K562 (cell line): ENCODE measurements at regions not wholly inside any gene's neighbourhood (a gene's known extent, or its start where the extent isn't known, plus 50 kb on each side); places are given as distances from the start of the nearest gene placed in this dataset.

Experiments used
- ATAC-seq: fragments of 200-7000 bp; cut with Tn5 transposase; 3 replicates; pipeline ENCODE4 v1.9.1; 2020; ENCODE audit warnings: moderate library complexity
- BruUV-seq: library from RNA; stranded (reverse); fragments of 400-500 nt; replicated peaks from 2 replicates; lab custom pipeline; 2021; lab: Mats Ljungman, UMichigan
- CTCF ChIA-PET: fragments of 300-600 bp; formaldehyde crosslinking; extraction: SDS; loops from one replicate; lab custom pipeline; 2021; ENCODE audit warnings: low intra/inter-chr PET ratio; lab: Yijun Ruan, JAX
- POLR2A ChIA-PET: fragments of 300-600, 350-650 bp; sonication (Branson Sonifier 250); formaldehyde crosslinking; extraction: SDS; loops from one replicate; lab custom pipeline; 2021; ENCODE audit warnings: antibody characterized with exemption, inconsistent platforms; lab: Yijun Ruan, JAX
- DNase-seq, 4 experiments: peaks; one replicate each; pipeline versions ENCODE4 v3.0.0 to v3.0.0-alpha.2; 2011 to 2018; ENCODE audit warnings: low spot score in 3 of 4, mixed read lengths in 3 of 4; ENCODE audit errors: extremely low read depth in 1 of 4
- FAIRE-seq: peaks from 2 replicates; lab custom pipeline; 2011; peaks lifted over from hg19 to GRCh38; lab: Jason Lieb, UNC
- H2AFZ ChIP-seq: 2 replicates; pipeline ENCODE4 v1.6.0; 2011; ENCODE audit warnings: low read depth, low read length, control low read depth, inconsistent platforms
- H3K27ac ChIP-seq: fragments of 200-600 bp; 3 replicates; pipeline ENCODE4 v1.8.0; 2011; ENCODE audit warnings: low read depth, mild to moderate bottlenecking, control low read depth, inconsistent platforms, low read length, moderate library complexity, mixed read lengths; ENCODE audit errors: extremely low read depth
- H3K27me3 ChIP-seq, 2 experiments: fragments of 300-600 bp in 1 of 2; 2 replicates in 1 of 2; 3 replicates in 1 of 2; pipeline versions ENCODE4 v1.6.0 to v1.8.0; 2011; ENCODE audit warnings: inconsistent platforms in 2 of 2, low read length in 2 of 2, mild to moderate bottlenecking in 1 of 2, mixed read lengths in 1 of 2, moderate library complexity in 1 of 2; ENCODE audit not compliant: control insufficient read depth in 2 of 2, insufficient read depth in 2 of 2
- H3K36me3 ChIP-seq: fragments of 300-600 bp; 3 replicates; pipeline ENCODE4 v1.8.0; 2011; ENCODE audit warnings: mild to moderate bottlenecking, low read length, inconsistent platforms; ENCODE audit not compliant: control insufficient read depth, insufficient read depth
- H3K4me1 ChIP-seq, 2 experiments: fragments of 200-600 bp in 1 of 2; replicated peaks in 1 of 2; 2 replicates in 1 of 2; 3 replicates in 1 of 2; pipeline versions ENCODE4 v1.5.1 to v1.8.0; 2011; ENCODE audit warnings: inconsistent platforms in 2 of 2, low read length in 2 of 2, mild to moderate bottlenecking in 1 of 2, mixed read lengths in 1 of 2, moderate library complexity in 1 of 2; ENCODE audit not compliant: control insufficient read depth in 2 of 2, insufficient read depth in 2 of 2
- H3K4me2 ChIP-seq: 2 replicates; pipeline ENCODE4 v1.6.1; 2011; ENCODE audit warnings: low read length, control low read depth, inconsistent platforms, mixed read lengths; ENCODE audit not compliant: insufficient read depth
- H3K4me3 ChIP-seq: fragments of 200-600 bp; sonication (generic), shearing (Covaris generic); 2 replicates; pipeline ENCODE4 v1.5.1; 2016; ENCODE audit warnings: control low read depth, inconsistent platforms
- H3K79me2 ChIP-seq: fragments of 200-600 bp; 3 replicates; pipeline ENCODE4 v1.8.0; 2011; ENCODE audit warnings: low read length, inconsistent platforms; ENCODE audit not compliant: control insufficient read depth, insufficient read depth
- H3K9ac ChIP-seq, 2 experiments: 2 replicates each; pipeline versions ENCODE4 v1.6.0 to v1.6.1; 2011; ENCODE audit warnings: low read depth in 2 of 2, low read length in 2 of 2, control low read depth in 1 of 2, inconsistent platforms in 1 of 2, mild to moderate bottlenecking in 1 of 2, mixed read lengths in 1 of 2; ENCODE audit not compliant: insufficient read depth in 1 of 2
- H3K9me1 ChIP-seq: one replicate; pipeline ENCODE4 v1.6.0; 2011; ENCODE audit warnings: inconsistent platforms, mild to moderate bottlenecking, low read length, moderate library complexity; ENCODE audit not compliant: control insufficient read depth, insufficient read depth
- H3K9me3 ChIP-seq: replicated peaks from 2 replicates; pipeline ENCODE4 v1.5.1; 2011; ENCODE audit warnings: low read depth, low read length, inconsistent platforms; ENCODE audit not compliant: control insufficient read depth, insufficient read depth
- H4K20me1 ChIP-seq: replicated peaks from 2 replicates; pipeline ENCODE4 v1.6.1; 2011; ENCODE audit warnings: low read length, inconsistent platforms, mixed read lengths; ENCODE audit not compliant: control insufficient read depth, insufficient read depth
- CREM ChIP-seq: IDR thresholded peaks from 2 replicates; pipeline ENCODE4 v1.6.1; 2014; ENCODE audit warnings: antibody characterized with exemption, low read depth
- XRCC5 ChIP-seq: fragments of 200-400 bp; formaldehyde crosslinking; IDR thresholded peaks from 2 replicates; pipeline ENCODE4 v1.6.1; 2017; ENCODE audit warnings: low read depth, mild to moderate bottlenecking, low read length
- ZKSCAN8 ChIP-seq: fragments of 200-800 bp; sonication (Bioruptor generic); IDR thresholded peaks from 2 replicates; pipeline ENCODE4 v1.6.1; 2016; ENCODE audit warnings: missing genetic modification characterization, missing compliant biosample characterization
- WGBS: fragments of 100-300 bp; shearing (Covaris generic); methylation state at CpG from one replicate; pipeline ENCODE4 v1.1.6; 2016; ENCODE audit warnings: low coverage, mixed read lengths; ENCODE audit not compliant: insufficient coverage; ENCODE audit errors: missing lambda C conversion rate; 5-methylcytosine and 5-hydroxymethylcytosine counted together
- in situ Hi-C: fragments of 300-500 bp; cut with MboI; formaldehyde crosslinking; loops from 4 replicates; pipeline ENCODE4 v1.15.0; 2018; ENCODE audit warnings: inconsistent platforms, mixed read lengths
- intact Hi-C: fragments of 100-400 bp; cut with micrococcal nuclease; formaldehyde crosslinking; loops from 2 replicates; pipeline ENCODE4 v1.14.2; 2022
- TF ChIP-seq, protein P1 (sequence below): sonication (generic); formaldehyde crosslinking; IDR thresholded peaks from 2 replicates; pipeline ENCODE4 v1.8.0; 2022; ENCODE audit warnings: mild to moderate bottlenecking, missing genetic modification reagents, borderline replicate concordance
- TF ChIP-seq, protein P2 (sequence below): IDR thresholded peaks from 3 replicates; pipeline ENCODE4 v1.6.1; 2011; ENCODE audit warnings: borderline replicate concordance, mild to moderate bottlenecking; ENCODE audit not compliant: insufficient read length, insufficient read depth
- TF ChIP-seq, protein P3 (sequence below), 2 experiments: fragments of 200-800 bp in 1 of 2; sonication (Bioruptor generic) in 1 of 2; sonication (generic) in 1 of 2; formaldehyde crosslinking in 1 of 2; IDR thresholded peaks in 1 of 2; conservative IDR thresholded peaks in 1 of 2; 2 replicates each; pipeline versions ENCODE4 v1.5.0 to v1.6.1; 2016 to 2020; ENCODE audit warnings: missing compliant biosample characterization in 1 of 2, missing genetic modification characterization in 1 of 2, missing genetic modification reagents in 1 of 2
- TF ChIP-seq, protein P4 (sequence below): fragments of 450-650 bp; IDR thresholded peaks from 2 replicates; pipeline ENCODE4 v1.6.1; 2018; ENCODE audit not compliant: partially characterized antibody
- TF ChIP-seq, protein P5 (sequence below): fragments of 250-450 bp; sonication (Bioruptor Pico); IDR thresholded peaks from 2 replicates; pipeline ENCODE4 v1.8.0; 2021; ENCODE audit warnings: mild to moderate bottlenecking, moderate library complexity

DNA sequence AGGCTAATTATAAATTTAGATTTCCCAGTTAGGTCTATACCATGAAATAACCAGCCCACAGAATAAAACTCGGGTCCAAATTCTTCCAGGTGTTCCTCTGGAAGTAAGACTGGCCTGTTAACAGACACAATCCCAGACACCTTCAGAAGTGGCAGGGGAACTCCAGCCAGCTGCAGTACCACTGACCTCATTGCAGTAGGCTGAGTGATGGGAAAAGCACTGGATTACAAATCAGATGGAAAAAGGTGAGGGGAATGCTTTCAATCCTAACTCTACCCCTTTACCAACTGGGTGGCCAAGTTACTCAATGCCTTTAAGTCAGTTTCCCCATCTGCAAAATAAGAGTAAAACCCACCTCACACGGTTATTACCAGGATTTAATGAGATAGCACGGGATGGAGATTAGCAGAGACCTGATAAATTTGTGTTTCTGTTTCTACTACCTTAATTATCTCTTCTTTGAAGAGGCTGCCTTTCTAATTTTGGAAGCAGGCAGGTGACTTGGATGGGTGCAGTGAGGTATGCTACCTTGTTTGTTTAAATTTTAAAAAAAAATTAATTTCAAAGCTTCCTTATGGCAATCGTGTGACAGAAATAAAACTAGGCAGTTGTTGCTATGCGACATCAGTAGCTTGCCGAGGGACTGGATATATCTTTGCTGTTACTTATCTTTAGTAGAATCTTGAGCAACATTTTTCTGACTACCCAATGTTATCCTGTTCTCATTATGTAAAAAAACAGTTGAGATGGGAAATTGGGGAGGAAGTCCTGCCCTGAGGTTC is 167.3 kb upstream of the GRIN2B start (continued):
- TF ChIP-seq, protein P1, sequence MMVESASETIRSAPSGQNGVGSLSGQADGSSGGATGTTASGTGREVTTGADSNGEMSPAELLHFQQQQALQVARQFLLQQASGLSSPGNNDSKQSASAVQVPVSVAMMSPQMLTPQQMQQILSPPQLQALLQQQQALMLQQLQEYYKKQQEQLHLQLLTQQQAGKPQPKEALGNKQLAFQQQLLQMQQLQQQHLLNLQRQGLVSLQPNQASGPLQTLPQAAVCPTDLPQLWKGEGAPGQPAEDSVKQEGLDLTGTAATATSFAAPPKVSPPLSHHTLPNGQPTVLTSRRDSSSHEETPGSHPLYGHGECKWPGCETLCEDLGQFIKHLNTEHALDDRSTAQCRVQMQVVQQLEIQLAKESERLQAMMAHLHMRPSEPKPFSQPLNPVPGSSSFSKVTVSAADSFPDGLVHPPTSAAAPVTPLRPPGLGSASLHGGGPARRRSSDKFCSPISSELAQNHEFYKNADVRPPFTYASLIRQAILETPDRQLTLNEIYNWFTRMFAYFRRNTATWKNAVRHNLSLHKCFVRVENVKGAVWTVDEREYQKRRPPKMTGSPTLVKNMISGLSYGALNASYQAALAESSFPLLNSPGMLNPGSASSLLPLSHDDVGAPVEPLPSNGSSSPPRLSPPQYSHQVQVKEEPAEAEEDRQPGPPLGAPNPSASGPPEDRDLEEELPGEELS (CRISPR knock-in tag): no peak
- TF ChIP-seq, protein P2, sequence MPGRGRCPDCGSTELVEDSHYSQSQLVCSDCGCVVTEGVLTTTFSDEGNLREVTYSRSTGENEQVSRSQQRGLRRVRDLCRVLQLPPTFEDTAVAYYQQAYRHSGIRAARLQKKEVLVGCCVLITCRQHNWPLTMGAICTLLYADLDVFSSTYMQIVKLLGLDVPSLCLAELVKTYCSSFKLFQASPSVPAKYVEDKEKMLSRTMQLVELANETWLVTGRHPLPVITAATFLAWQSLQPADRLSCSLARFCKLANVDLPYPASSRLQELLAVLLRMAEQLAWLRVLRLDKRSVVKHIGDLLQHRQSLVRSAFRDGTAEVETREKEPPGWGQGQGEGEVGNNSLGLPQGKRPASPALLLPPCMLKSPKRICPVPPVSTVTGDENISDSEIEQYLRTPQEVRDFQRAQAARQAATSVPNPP: no peak
- no peak for TF ChIP-seq CREM

DNA sequence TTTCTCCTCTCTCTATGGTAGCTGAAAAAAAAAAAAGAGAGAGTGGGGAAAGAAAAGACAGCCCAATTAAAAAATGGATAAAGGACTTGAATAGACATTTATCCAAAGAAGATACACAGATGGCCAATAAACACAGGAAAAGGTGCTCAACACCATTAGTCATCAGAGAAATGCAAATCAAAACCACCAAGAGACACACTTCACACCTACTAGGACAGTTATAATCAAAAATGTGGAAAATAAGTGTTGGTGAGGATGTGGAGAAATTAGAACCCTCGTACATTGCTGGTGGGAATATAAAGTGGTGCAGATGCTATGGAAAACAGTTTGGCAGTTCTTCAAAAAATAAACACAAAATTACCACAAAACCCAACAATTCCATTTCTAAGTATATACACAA is 172.4 kb upstream of the GRIN2B start:
- no peak for ATAC-seq
- H3K4me1 ChIP-seq: no peaks in the 10 kb centered on the region
- TF ChIP-seq, protein P3, sequence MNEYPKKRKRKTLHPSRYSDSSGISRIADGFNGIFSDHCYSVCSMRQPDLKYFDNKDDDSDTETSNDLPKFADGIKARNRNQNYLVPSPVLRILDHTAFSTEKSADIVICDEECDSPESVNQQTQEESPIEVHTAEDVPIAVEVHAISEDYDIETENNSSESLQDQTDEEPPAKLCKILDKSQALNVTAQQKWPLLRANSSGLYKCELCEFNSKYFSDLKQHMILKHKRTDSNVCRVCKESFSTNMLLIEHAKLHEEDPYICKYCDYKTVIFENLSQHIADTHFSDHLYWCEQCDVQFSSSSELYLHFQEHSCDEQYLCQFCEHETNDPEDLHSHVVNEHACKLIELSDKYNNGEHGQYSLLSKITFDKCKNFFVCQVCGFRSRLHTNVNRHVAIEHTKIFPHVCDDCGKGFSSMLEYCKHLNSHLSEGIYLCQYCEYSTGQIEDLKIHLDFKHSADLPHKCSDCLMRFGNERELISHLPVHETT (CRISPR knock-in tag; conservative IDR thresholded peaks at IDR 0.05 in 1 of 2, IDR thresholded peaks at IDR 0.05 in 1 of 2): no peak
- TF ChIP-seq, protein P4, sequence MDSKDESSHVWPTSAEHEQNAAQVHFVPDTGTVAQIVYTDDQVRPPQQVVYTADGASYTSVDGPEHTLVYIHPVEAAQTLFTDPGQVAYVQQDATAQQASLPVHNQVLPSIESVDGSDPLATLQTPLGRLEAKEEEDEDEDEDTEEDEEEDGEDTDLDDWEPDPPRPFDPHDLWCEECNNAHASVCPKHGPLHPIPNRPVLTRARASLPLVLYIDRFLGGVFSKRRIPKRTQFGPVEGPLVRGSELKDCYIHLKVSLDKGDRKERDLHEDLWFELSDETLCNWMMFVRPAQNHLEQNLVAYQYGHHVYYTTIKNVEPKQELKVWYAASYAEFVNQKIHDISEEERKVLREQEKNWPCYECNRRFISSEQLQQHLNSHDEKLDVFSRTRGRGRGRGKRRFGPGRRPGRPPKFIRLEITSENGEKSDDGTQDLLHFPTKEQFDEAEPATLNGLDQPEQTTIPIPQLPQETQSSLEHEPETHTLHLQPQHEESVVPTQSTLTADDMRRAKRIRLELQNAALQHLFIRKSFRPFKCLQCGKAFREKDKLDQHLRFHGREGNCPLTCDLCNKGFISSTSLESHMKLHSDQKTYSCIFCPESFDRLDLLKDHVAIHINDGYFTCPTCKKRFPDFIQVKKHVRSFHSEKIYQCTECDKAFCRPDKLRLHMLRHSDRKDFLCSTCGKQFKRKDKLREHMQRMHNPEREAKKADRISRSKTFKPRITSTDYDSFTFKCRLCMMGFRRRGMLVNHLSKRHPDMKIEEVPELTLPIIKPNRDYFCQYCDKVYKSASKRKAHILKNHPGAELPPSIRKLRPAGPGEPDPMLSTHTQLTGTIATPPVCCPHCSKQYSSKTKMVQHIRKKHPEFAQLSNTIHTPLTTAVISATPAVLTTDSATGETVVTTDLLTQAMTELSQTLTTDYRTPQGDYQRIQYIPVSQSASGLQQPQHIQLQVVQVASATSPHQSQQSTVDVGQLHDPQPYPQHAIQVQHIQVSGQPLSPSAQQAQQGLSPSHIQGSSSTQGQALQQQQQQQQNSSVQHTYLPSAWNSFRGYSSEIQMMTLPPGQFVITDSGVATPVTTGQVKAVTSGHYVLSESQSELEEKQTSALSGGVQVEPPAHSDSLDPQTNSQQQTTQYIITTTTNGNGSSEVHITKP: no peak
- TF ChIP-seq, protein P5, sequence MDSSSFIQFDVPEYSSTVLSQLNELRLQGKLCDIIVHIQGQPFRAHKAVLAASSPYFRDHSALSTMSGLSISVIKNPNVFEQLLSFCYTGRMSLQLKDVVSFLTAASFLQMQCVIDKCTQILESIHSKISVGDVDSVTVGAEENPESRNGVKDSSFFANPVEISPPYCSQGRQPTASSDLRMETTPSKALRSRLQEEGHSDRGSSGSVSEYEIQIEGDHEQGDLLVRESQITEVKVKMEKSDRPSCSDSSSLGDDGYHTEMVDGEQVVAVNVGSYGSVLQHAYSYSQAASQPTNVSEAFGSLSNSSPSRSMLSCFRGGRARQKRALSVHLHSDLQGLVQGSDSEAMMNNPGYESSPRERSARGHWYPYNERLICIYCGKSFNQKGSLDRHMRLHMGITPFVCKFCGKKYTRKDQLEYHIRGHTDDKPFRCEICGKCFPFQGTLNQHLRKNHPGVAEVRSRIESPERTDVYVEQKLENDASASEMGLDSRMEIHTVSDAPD (CRISPR knock-in tag): no peak
- TF ChIP-seq XRCC5 (no peak), ZKSCAN8 (CRISPR knock-in tag) (no peak)

More for the DNA sequence above, 172.4 kb upstream of the GRIN2B start:
- 0% methylated on average over 1 of the region's 1 CpG for WGBS
- H3K27ac ChIP-seq: no peak overlapping the region
- no peak overlapping the region for H3K9ac ChIP-seq
- H3K9me1 ChIP-seq: no peaks in the 10 kb centered on the region
- no peak overlapping the region for H3K4me2 ChIP-seq
- POLR2A ChIA-PET: no interaction called here
- no peaks in the 10 kb centered on the region for H3K9me3 ChIP-seq
- no peaks in the 10 kb centered on the region for H3K36me3 ChIP-seq
- BruUV-seq: no TSS peak
- H4K20me1 ChIP-seq: no peaks in the 10 kb centered on the region
- H2AFZ ChIP-seq: no peak overlapping the region
- no peak overlapping the region for H3K4me3 ChIP-seq
- intact Hi-C loops (no loop called here), in situ Hi-C loops (no loop called here)
- no peaks in the 10 kb centered on the region for H3K27me3 ChIP-seq
- DNase-seq: no peak
- CTCF ChIA-PET: no interaction called here
- no peak for FAIRE-seq
- no peaks in the 10 kb centered on the region for H3K79me2 ChIP-seq
